Anterior cingulate cortex (tissue), 58 donors: ENCODE measurements at regions not wholly inside any gene's neighbourhood (a gene's known extent, or its start where the extent isn't known, plus 50 kb on each side); places are given as distances from the start of the nearest gene placed in this dataset.
A peak's percentile ranks its signal among the peaks of the same experiment; 100 is the strongest.

Source experiments
- DNase-seq, 58 donors: peaks; one replicate each; lab custom pipeline; 2025; lab: John Stamatoyannopoulos, UW

- DNase-seq, result no peak
Measured at GRCh38 chr10:117900280-117900679, 146.5 kb downstream of the RAB11FIP2 start.

- no peak for DNase-seq
Measured at GRCh38 chr10:117903854-117904253, 142.9 kb downstream of the RAB11FIP2 start.

DNA sequence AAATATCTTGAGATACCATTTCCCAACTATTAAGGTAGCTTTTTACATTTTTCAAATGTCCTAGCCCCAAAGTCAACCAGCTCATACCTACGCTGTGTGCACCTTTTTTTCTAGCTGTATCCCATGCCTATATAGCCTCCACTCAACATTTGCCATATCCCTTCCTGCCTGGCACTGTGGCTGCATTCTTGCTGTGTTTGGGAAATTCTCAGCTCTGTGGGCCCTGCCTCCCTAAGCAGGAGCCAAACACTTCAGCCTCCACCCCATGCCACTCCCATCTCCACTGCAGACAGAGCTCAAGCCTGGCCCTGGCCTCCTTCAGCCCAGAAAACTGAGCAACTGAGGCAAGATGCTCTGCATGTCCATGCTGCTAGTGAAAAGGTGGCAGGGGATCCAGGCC is 141.3 kb downstream of the RAB11FIP2 start:
- DNase-seq, result no peak

DNA sequence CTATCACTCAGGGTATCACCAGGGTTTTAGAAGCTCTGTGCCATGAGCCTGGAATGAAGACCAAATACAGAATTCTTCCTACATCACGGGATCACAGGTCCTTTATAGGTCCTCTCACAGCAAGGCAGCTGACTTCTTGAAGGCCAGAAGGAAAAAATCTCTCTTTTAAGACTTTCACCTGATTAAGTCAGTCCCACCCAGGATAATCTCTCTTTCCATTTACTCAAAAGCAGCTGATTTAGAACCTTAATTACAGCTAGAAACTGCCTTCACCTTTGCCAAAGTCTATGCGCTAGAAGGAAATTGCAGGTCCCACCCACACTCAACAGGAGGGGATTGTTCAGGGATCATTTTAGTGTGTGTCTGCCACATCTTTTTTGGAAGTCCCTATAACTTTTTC is 135.1 kb downstream of the RAB11FIP2 start:
- DNase-seq, result no peak

DNA sequence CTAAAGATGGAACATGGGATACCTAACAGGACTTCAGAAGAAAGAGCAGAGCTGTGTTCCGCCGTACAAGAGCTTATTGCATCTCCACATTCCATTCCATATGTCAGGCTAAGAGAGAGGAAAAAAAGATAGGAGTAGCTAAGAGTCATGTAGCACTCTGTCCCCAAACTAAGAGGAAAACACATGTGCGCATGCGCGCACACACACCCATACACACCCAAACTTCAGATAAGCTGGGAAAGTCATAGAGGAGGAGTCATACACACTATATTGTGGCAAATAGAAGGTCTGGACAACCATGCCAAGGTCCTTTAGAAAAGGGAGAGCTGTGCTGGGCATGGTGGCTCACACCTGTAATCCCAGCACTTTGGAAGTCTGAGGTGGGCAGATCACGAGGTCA is 132.4 kb downstream of the RAB11FIP2 start:
- DNase-seq, result no peak

DNA sequence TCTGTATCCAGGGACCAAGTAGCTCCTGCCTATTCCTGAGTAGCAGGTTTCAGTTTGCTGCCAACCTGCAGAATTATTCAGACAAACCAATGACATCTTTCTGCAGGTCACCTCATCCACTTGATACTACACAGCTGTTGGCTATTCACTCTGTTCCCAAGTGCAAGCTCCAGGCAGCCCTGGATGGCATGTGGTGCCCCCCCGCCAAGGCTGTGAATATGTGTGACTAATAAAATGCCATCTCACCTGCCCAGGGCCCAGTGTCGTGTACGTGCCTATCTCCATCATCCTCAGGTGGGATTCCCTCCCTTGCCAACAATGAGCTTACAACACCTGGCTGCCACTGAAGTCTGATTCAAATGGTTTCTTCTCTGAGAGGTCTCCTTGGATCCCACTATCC is 125.8 kb downstream of the RAB11FIP2 start:
- no peak for DNase-seq

DNA sequence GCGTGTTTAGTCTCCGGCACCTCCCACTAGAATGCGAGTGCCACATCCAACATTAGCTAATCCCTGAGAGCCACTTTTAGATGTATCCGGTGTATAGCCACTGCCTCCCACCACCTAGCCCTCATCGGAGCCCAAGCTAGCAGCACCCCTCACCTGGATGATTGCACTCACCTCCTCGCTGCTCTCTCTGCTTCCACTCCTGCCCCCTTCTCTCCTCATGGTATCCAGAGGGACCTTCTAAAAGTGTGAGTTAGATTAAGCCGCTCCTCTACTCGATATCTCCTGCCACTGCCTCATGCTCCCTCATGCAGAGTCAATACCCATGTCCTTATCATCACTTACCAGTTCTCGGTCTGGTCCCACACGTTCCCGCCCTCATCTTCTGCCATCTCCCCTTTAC is 125.3 kb downstream of the RAB11FIP2 start:
- DNase-seq, result no peak

GRCh38 chr10:117924820-117925219 is 121.9 kb downstream of the RAB11FIP2 start:
- DNase-seq, result no peak

- DNase-seq, result no peak
Measured at GRCh38 chr10:117925369-117925768, 121.4 kb downstream of the RAB11FIP2 start.

- no peak for DNase-seq
Measured at GRCh38 chr10:117926491-117926890, 120.2 kb downstream of the RAB11FIP2 start.

- no peak for DNase-seq
Measured at GRCh38 chr10:117927332-117927731, 119.4 kb downstream of the RAB11FIP2 start.

DNA sequence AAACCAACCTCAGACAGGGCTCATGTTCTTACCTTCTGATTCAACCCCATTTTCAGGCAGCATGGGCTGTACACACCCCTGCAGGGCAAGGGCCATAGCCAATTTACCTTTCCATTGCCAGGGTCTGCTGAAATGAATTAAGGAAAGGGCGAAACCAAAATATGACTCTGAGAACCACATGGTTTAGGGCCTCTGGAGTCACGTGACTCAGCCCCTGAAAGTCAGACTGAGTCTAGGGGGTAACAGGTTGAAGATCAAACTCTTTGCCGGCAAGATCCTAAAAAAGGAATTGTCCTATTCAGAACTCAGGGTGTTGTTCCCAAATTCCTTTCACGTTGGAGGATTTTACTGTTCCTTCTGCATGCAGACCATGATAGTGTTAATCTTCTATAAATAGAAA is 118.9 kb downstream of the RAB11FIP2 start:
- DNase-seq, result no peak

GRCh38 chr10:117928281-117928680 is 118.5 kb downstream of the RAB11FIP2 start:
- no peak for DNase-seq

GRCh38 chr10:117928741-117929140 is 118.0 kb downstream of the RAB11FIP2 start:
- no peak for DNase-seq

- DNase-seq, result no peak
Measured at GRCh38 chr10:117929327-117930067, 117.2 kb downstream of the RAB11FIP2 start.

DNA sequence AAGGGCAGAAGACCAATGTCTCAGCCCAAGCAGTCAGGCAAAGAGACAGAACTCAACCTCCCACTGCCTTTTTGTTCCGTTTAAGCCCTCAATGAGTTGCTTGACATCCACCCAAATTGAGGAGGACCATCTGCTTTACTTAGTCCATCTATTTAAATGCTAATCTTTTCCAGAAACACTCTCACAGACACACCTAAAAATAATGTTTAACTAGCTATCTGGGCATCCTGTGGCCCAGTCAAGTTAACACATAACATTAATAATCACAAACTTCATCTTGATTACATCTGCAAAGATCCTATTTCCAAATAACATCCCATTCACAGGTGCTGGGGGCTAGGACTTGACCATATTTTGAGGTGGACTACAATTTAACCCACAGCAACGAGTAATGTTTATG is 115.7 kb downstream of the RAB11FIP2 start:
- no peak for DNase-seq

DNA sequence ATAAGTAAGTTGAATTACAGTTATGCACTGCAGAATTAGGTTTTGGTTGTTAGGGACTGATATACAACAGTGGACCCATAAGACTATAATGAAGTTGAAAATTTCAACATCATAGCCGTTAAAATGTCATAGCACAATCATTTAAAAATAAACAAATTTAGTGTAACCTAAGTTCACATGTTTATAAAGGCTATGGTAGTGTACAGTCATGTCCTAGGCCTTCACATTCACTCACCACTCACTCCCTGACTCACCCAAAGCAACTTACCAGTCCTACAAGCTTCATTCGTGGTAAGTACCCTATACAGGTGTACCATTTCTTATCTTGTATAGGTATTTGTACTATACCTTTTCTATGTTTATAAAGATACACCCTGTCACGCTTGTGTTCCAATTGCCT is 113.7 kb downstream of the RAB11FIP2 start:
- DNase-seq, result no peak

DNA sequence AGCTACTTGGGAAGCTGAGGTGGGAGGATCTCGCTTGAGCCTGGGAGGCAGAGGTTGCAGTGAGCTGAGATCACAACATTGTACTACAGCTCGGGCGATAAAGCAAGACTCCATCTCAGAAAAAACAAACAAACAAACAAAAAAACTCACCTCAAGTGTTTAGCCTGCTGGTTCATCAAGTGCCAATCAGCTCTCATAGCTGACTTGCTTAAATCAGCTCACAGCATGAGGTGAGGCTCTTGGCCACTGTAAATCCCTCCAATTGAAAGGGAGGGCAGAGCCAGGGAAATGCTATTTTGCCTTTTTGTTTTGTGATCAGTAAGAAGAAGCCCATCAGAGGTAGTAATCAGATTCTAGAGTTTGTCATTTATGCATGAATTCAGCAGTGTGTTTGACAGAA is 112.3 kb downstream of the RAB11FIP2 start:
- DNase-seq, result no peak

DNA sequence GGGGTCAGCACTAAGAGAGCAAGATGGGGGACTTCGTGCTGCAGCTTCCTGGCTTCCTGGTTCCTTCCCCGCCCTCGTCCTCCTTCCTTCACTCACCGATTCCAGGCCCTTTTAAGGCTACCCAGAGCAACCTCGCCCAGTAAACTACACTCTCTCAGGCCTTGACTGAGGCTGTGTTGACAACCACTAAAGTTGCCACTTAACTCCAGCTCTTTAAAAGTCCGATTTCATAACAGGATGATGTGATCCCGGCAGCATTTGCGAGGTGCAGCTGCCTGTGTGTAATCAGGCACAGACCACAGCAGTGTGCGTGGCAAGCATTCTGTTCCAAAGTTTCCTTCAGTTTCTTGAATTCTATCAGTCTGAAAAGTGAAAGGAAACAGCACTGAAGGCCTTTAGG is 110.6 kb downstream of the RAB11FIP2 start:
- DNase-seq, result peak in 6 of 58 donors; percentile 3 to 9 (median 6)

GRCh38 chr10:117936566-117936965 is 110.2 kb downstream of the RAB11FIP2 start:
- DNase-seq, result no peak

- DNase-seq, result no peak
Measured at GRCh38 chr10:117936976-117937375, 109.8 kb downstream of the RAB11FIP2 start.

- no peak for DNase-seq
Measured at GRCh38 chr10:117938104-117938503, 108.6 kb downstream of the RAB11FIP2 start.

GRCh38 chr10:117942226-117942625 is 104.5 kb downstream of the RAB11FIP2 start:
- no peak for DNase-seq
